Endothelial cell of umbilical vein (primary cell): ENCODE measurements at regions not wholly inside any gene's neighbourhood (a gene's known extent, or its start where the extent isn't known, plus 50 kb on each side); places are given as distances from the start of the nearest gene placed in this dataset.

Experiments used
- BruUV-seq: library from RNA; stranded (reverse); fragments of 400-500 nt; replicated peaks from 2 replicates; lab custom pipeline; 2021; lab: Mats Ljungman, UMichigan
- CTCF ChIA-PET: fragments of 300-600, 350-600 bp; sonication (Branson Sonifier 250); formaldehyde crosslinking; loops from one replicate; lab custom pipeline; 2021; ENCODE audit warnings: antibody characterized with exemption, inconsistent platforms; lab: Charles Lee
- POLR2A ChIA-PET: fragments of 300-600, 350-600 bp; sonication (Branson Sonifier 250); formaldehyde crosslinking; loops from one replicate; lab custom pipeline; 2021; ENCODE audit warnings: antibody characterized with exemption, inconsistent platforms; lab: Charles Lee
- DNase-seq: peaks from one replicate; pipeline ENCODE4 v3.0.0-alpha.2; 2011; ENCODE audit warnings: low read depth, low spot score
- FAIRE-seq: peaks from 2 replicates; lab custom pipeline; 2011; peaks lifted over from hg19 to GRCh38; lab: Jason Lieb, UNC
- H2AFZ ChIP-seq: 2 replicates; pipeline ENCODE4 v1.6.0; 2012; ENCODE audit warnings: low read depth, low read length, control low read depth, inconsistent platforms
- H3K27ac ChIP-seq: 2 replicates; pipeline ENCODE4 v1.5.1; 2011; ENCODE audit warnings: low read depth, mild to moderate bottlenecking, control low read depth, low read length, moderate library complexity; ENCODE audit not compliant: insufficient read depth
- H3K27me3 ChIP-seq, 2 experiments: 2 replicates each; pipeline versions ENCODE4 v1.6.0 to v1.6.1; 2011; ENCODE audit warnings: low read length in 2 of 2, mixed read lengths in 1 of 2; ENCODE audit not compliant: control insufficient read depth in 2 of 2, insufficient read depth in 2 of 2
- H3K36me3 ChIP-seq, 2 experiments: 2 replicates in 1 of 2; 3 replicates in 1 of 2; pipeline ENCODE4 v1.5.1; 2011; ENCODE audit warnings: low read length in 2 of 2, mild to moderate bottlenecking in 1 of 2, moderate library complexity in 1 of 2; ENCODE audit not compliant: control insufficient read depth in 2 of 2, insufficient read depth in 2 of 2; ENCODE audit errors: extremely low read depth in 1 of 2
- H3K4me1 ChIP-seq: 3 replicates; pipeline ENCODE4 v1.5.1; 2011; ENCODE audit warnings: mild to moderate bottlenecking, low read length; ENCODE audit not compliant: control insufficient read depth, insufficient read depth; ENCODE audit errors: extremely low read depth
- H3K4me2 ChIP-seq: 2 replicates; pipeline ENCODE4 v1.6.1; 2011; ENCODE audit warnings: low read length, control low read depth, mixed read lengths; ENCODE audit not compliant: insufficient read depth
- H3K4me3 ChIP-seq, 3 experiments: fragments of 200-600 bp in 1 of 3; sonication (generic), shearing (Covaris generic) in 1 of 3; replicated peaks in 1 of 3; 2 replicates each; pipeline ENCODE4 v1.5.1; 2011 to 2016; ENCODE audit warnings: control low read depth in 3 of 3, low read length in 3 of 3, mild to moderate bottlenecking in 2 of 3, inconsistent platforms in 1 of 3, low read depth in 1 of 3, moderate library complexity in 1 of 3; ENCODE audit not compliant: insufficient read depth in 1 of 3
- H3K79me2 ChIP-seq: 2 replicates; pipeline ENCODE4 v1.6.0; 2012; ENCODE audit warnings: low read length, inconsistent platforms; ENCODE audit not compliant: control insufficient read depth, insufficient read depth
- H3K9ac ChIP-seq: replicated peaks from 2 replicates; pipeline ENCODE3; 2011; ENCODE audit warnings: low read length, control low read depth; ENCODE audit not compliant: insufficient read depth; ENCODE audit errors: extremely low read depth
- H3K9me1 ChIP-seq: replicated peaks from 3 replicates; pipeline ENCODE4 v1.6.0; 2011; ENCODE audit warnings: mild to moderate bottlenecking, low read length; ENCODE audit not compliant: control insufficient read depth, insufficient read depth; ENCODE audit errors: extremely low read depth
- H3K9me3 ChIP-seq: replicated peaks from 2 replicates; pipeline ENCODE4 v1.5.1; 2012; ENCODE audit warnings: low read length, inconsistent platforms; ENCODE audit not compliant: control insufficient read depth, insufficient read depth
- H4K20me1 ChIP-seq: replicated peaks from 2 replicates; pipeline ENCODE3; 2011; ENCODE audit warnings: mild to moderate bottlenecking, low read length; ENCODE audit not compliant: control insufficient read depth, insufficient read depth; ENCODE audit errors: extremely low read depth
- CTCF ChIP-seq, 2 donors: IDR thresholded peaks; 1 replicate in 1 of 2; 2 replicates in 1 of 2; pipeline ENCODE4 v1.5.1; 2011; ENCODE audit warnings: low read length in 2 of 2, mild to moderate bottlenecking in 2 of 2, moderate library complexity in 2 of 2, control low read depth in 1 of 2, inconsistent platforms in 1 of 2, low read depth in 1 of 2; ENCODE audit not compliant: insufficient read depth in 1 of 2; ENCODE audit errors: extremely low read depth in 1 of 2
- EZH2 ChIP-seq: IDR thresholded peaks from 2 replicates; pipeline ENCODE4 v1.6.1; 2012; ENCODE audit warnings: borderline replicate concordance, low read depth, mild to moderate bottlenecking, moderate library complexity, low read length, inconsistent platforms; ENCODE audit not compliant: severe bottlenecking
- FOS ChIP-seq: IDR thresholded peaks from 2 replicates; pipeline ENCODE4 v1.6.1; 2011; ENCODE audit warnings: mild to moderate bottlenecking, low read length, moderate library complexity, borderline replicate concordance; ENCODE audit not compliant: insufficient read depth
- GATA2 ChIP-seq: IDR thresholded peaks from 2 replicates; pipeline ENCODE4 v1.7.0; 2011; ENCODE audit warnings: low read depth, mild to moderate bottlenecking, moderate library complexity, mixed read lengths, low read length; ENCODE audit not compliant: insufficient read length, insufficient read depth
- JUN ChIP-seq: IDR thresholded peaks from 2 replicates; pipeline ENCODE4 v1.6.1; 2011; ENCODE audit warnings: borderline replicate concordance, low read depth; ENCODE audit not compliant: insufficient read length, insufficient read depth
- MAX ChIP-seq: IDR thresholded peaks from 2 replicates; pipeline ENCODE4 v1.6.1; 2011; ENCODE audit not compliant: insufficient read depth, insufficient read length
- MYC ChIP-seq: IDR thresholded peaks from one replicate; pipeline ENCODE4 v1.6.1; 2011; ENCODE audit warnings: mild to moderate bottlenecking, low read depth, low read length
- POLR2A ChIP-seq: IDR thresholded peaks from 2 replicates; pipeline ENCODE4 v1.6.1; 2012; ENCODE audit warnings: low read depth, mild to moderate bottlenecking, control low read depth, low read length
- POLR2AphosphoS5 ChIP-seq: IDR thresholded peaks from 2 replicates; pipeline ENCODE4 v1.6.1; 2012; ENCODE audit warnings: low read depth, mild to moderate bottlenecking, control low read depth, low read length, moderate library complexity; ENCODE audit not compliant: insufficient read depth
- dilution Hi-C: fragments of 300-500 bp; cut with MboI; formaldehyde crosslinking; loops from one replicate; pipeline ENCODE4 v1.15.0; 2019; ENCODE audit warnings: low sequenced_read_pairs; ENCODE audit not compliant: extremely low pct_ligation_motif_present
- intact Hi-C: fragments of 100-400 bp; cut with micrococcal nuclease; formaldehyde crosslinking; loops from one replicate; pipeline ENCODE4 v1.10.0; 2022

GRCh38 chr22:47269516-47270088 lies 507.2 kb downstream of the TBC1D22A start:
- no peaks in the 10 kb centered on the region for H3K9me3 ChIP-seq
- no peak overlapping the region for H3K9ac ChIP-seq
- H3K27me3 ChIP-seq: no peaks in the 10 kb centered on the region
- H3K4me1 ChIP-seq: no peaks in the 10 kb centered on the region
- no peaks in the 10 kb centered on the region for H3K79me2 ChIP-seq
- H3K4me2 ChIP-seq: no peak overlapping the region
- no peak overlapping the region for H3K27ac ChIP-seq
- no peak overlapping the region for H3K4me3 ChIP-seq
- intact Hi-C loops (no loop called here), dilution Hi-C loops (no loop called here)
- H4K20me1 ChIP-seq: no peaks in the 10 kb centered on the region
- CTCF ChIA-PET: no interaction called here
- no peaks in the 10 kb centered on the region for H3K36me3 ChIP-seq
- BruUV-seq: no TSS peak
- no peak for DNase-seq
- TF ChIP-seq CTCF (IDR thresholded peaks at IDR 0.05; ENCODE audit: extremely low read depth in 1 of 2, insufficient read depth in 1 of 2, low read depth in 1 of 2, low read length in 2 of 2): no peak
- TF ChIP-seq POLR2AphosphoS5: no peak
- TF ChIP-seq POLR2A: no peak
- TF ChIP-seq GATA2: no peak
- no peak for FAIRE-seq
- H2AFZ ChIP-seq: no peak overlapping the region
- POLR2A ChIA-PET: no interaction called here
- H3K9me1 ChIP-seq: no peaks in the 10 kb centered on the region

- TF ChIP-seq FOS: no peak
- no peak for TF ChIP-seq MAX
- no peak for TF ChIP-seq MYC
- no peak for TF ChIP-seq POLR2A
- TF ChIP-seq JUN: no peak
- no peak for TF ChIP-seq POLR2AphosphoS5
- TF ChIP-seq GATA2: no peak
- TF ChIP-seq CTCF (IDR thresholded peaks at IDR 0.05; ENCODE audit: extremely low read depth in 1 of 2, insufficient read depth in 1 of 2, low read depth in 1 of 2, low read length in 2 of 2): no peak
- TF ChIP-seq EZH2: no peak
- no peak for DNase-seq
- no peak overlapping the region for H3K27ac ChIP-seq
- ChIA-PET POLR2A (no interaction called here), CTCF (no interaction called here)
- no peak overlapping the region for H3K9ac ChIP-seq
- no peaks in the 10 kb centered on the region for H3K4me1 ChIP-seq
- no peak for FAIRE-seq
- no peak overlapping the region for H3K4me2 ChIP-seq
- H3K79me2 ChIP-seq: no peaks in the 10 kb centered on the region
- H3K36me3 ChIP-seq: no peaks in the 10 kb centered on the region
- no peaks in the 10 kb centered on the region for H3K9me1 ChIP-seq
- H3K9me3 ChIP-seq: no peaks in the 10 kb centered on the region
- dilution Hi-C loops: no loop called here
- intact Hi-C loops: no loop called here
- no TSS peak for BruUV-seq
- no peak overlapping the region for H2AFZ ChIP-seq
- H3K27me3 ChIP-seq: no peaks in the 10 kb centered on the region
- no peak overlapping the region for H3K4me3 ChIP-seq
- no peaks in the 10 kb centered on the region for H4K20me1 ChIP-seq
These were observed 505.2 kb downstream of the TBC1D22A start for GRCh38 chr22:47267513-47268282.
